Right atrium auricular region (tissue), 2 donors: ENCODE measurements at regions not wholly inside any gene's neighbourhood (a gene's known extent, or its start where the extent isn't known, plus 50 kb on each side); places are given as distances from the start of the nearest gene placed in this dataset.

Experiments used
- DNase-seq: peaks from one replicate; pipeline ENCODE4 v3.0.0-alpha.2; 2019; ENCODE audit warnings: low spot score
- H3K27ac ChIP-seq, 2 donors: fragments of 200-600 bp; sonication (generic); 1 replicate in 1 of 2; 2 replicates in 1 of 2; pipeline ENCODE4 v1.5.1; 2016 to 2019
- H3K27me3 ChIP-seq, 2 donors: fragments of 200-600 bp; sonication (generic); one replicate each; pipeline versions ENCODE4 v1.5.1 to v1.6.0; 2017 to 2019
- H3K36me3 ChIP-seq: fragments of 200-600 bp; sonication (generic); one replicate; pipeline ENCODE4 v1.5.1; 2016
- H3K4me1 ChIP-seq, 2 donors: fragments of 200-600 bp; sonication (generic); one replicate each; pipeline versions ENCODE4 v1.5.1 to v1.6.0; 2017 to 2019
- H3K4me3 ChIP-seq, 2 donors: fragments of 200-600 bp; sonication (generic); 1 replicate in 1 of 2; 2 replicates in 1 of 2; pipeline ENCODE4 v1.5.1; 2017 to 2019; ENCODE audit warnings: mild to moderate bottlenecking in 1 of 2, moderate library complexity in 1 of 2
- H3K9me3 ChIP-seq, 2 donors: fragments of 200-600 bp; sonication (generic); one replicate each; pipeline ENCODE4 v1.5.1; 2019
- CTCF ChIP-seq, 2 donors: fragments of 200-600 bp; sonication (generic); IDR thresholded peaks; one replicate each; pipeline ENCODE4 v1.5.1; 2019; ENCODE audit warnings: antibody characterized with exemption in 2 of 2

DNA sequence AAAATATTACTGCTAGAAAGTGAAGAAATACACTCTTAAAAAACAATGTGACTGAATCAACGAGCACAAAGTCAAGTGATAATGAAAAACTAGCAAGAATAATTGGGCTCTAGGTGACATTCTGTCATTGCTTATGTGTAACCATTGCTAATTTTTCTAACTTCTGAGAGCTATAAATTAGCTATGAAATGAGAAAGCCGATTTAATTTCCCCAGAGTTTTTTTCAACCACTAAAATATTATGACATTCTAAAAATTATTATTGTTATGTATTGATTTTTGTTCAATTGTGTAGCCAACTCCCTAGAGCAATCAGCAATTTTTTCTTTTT, 458.6 kb upstream of the ATXN8OS start:
- TF ChIP-seq CTCF (IDR thresholded peaks at IDR 0.05) = no peak
- Histone ChIP-seq H3K27me3 (no peaks in the 10 kb centered on the region), H3K36me3 (no peaks in the 10 kb centered on the region), H3K9me3 (no peaks in the 10 kb centered on the region), H3K4me3 (no peak overlapping the region), H3K27ac (no peak overlapping the region), H3K4me1 (no peaks in the 10 kb centered on the region)
- no peak for DNase-seq

DNA sequence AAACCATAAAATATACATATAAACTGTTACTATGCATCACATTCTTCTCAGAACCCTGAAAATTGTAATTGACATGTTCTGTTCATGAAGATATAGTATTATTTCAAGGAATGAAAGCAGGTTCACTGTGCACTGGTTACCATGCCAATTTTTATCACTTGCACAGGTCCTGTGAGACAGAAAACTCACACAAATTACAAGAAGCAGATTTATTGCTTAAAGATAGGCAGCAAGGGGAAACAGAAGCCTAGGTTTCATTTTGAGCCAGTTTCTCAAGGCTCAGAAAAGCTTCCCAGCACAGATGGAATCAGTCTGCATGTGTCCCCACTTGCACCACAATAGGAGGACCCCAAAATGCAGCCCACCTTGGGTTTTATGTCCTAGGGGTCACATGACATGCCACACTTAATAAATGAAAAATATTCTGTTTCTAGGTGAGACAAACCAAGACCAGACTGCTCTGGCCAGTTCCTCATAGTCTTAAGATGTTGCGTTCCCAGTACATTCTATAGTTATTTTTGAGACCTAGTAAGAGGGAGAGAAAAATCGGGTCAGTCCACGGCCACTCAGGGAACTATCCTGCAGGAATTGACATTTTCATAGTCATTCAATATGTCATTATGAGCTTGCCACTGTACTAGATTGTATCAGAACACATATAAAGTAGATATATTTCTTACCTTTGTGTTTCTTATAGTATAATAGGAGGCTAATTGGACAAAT, 459.1 kb upstream of the ATXN8OS start:
- DNase-seq = no peak
- TF ChIP-seq CTCF (IDR thresholded peaks at IDR 0.05) = no peak
- Histone ChIP-seq H3K36me3 (no peaks in the 10 kb centered on the region), H3K9me3 (no peaks in the 10 kb centered on the region), H3K27me3 (no peaks in the 10 kb centered on the region), H3K4me3 (no peak overlapping the region), H3K27ac (no peak overlapping the region), H3K4me1 (no peaks in the 10 kb centered on the region)

GRCh38 chr13:69644447-69644846, 463.2 kb upstream of the ATXN8OS start:
- no peak for DNase-seq
- Histone ChIP-seq H3K4me1 (no peaks in the 10 kb centered on the region), H3K9me3 (no peaks in the 10 kb centered on the region), H3K4me3 (no peak overlapping the region), H3K27me3 (no peaks in the 10 kb centered on the region), H3K36me3 (no peaks in the 10 kb centered on the region), H3K27ac (no peak overlapping the region)
- no peak for TF ChIP-seq CTCF (IDR thresholded peaks at IDR 0.05)

GRCh38 chr13:69641773-69642172, 465.9 kb upstream of the ATXN8OS start:
- Histone ChIP-seq H3K36me3 (no peaks in the 10 kb centered on the region), H3K9me3 (no peaks in the 10 kb centered on the region), H3K27ac (no peak overlapping the region), H3K4me1 (no peaks in the 10 kb centered on the region), H3K4me3 (no peak overlapping the region), H3K27me3 (no peaks in the 10 kb centered on the region)
- DNase-seq = no peak
- TF ChIP-seq CTCF (IDR thresholded peaks at IDR 0.05) = no peak

DNA sequence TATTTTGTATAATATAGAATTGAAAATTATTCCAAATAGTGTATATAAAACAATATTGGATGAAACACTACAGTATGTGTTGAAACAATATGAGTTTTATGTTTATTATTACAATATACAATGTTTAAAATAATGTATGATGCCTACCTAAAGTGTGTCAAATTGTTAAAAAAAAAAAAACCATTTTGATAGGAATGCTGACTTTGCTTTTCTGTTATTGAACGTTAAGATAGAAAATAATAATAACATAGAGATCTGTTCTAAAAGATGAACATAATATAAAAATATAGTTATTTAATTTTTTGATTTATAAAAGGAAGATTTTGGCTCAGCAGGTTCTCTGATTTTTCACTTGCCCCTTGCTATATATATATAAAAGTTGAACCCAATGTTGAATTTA, 474.6 kb upstream of the ATXN8OS start:
- Histone ChIP-seq H3K9me3 (no peaks in the 10 kb centered on the region), H3K27me3 (no peaks in the 10 kb centered on the region), H3K36me3 (no peaks in the 10 kb centered on the region), H3K4me3 (no peak overlapping the region), H3K27ac (no peak overlapping the region), H3K4me1 (no peaks in the 10 kb centered on the region)
- no peak for DNase-seq
- no peak for TF ChIP-seq CTCF (IDR thresholded peaks at IDR 0.05)

GRCh38 chr13:69623973-69624372, 483.7 kb upstream of the ATXN8OS start:
- no peak overlapping the region for H3K4me3 ChIP-seq
- H3K4me1 ChIP-seq = no peaks in the 10 kb centered on the region
- no peak overlapping the region for H3K27ac ChIP-seq
- no peak for TF ChIP-seq CTCF (IDR thresholded peaks at IDR 0.05)
- no peak for DNase-seq
- H3K27me3 ChIP-seq = no peaks in the 10 kb centered on the region
- no peaks in the 10 kb centered on the region for H3K36me3 ChIP-seq
- H3K9me3 ChIP-seq = no peaks in the 10 kb centered on the region
